ENCODE measurements at regions not wholly inside any gene's neighbourhood (a gene's known extent, or its start where the extent isn't known, plus 50 kb on each side); places are given as distances from the start of the nearest gene placed in this dataset.

- TF ChIP-seq POLR2A (IDR thresholded peaks at IDR 0.05; ENCODE audit: low read depth, low read length) (no peak), POLR2AphosphoS5 (IDR thresholded peaks at IDR 0.05; ENCODE audit: low read depth, low read length) (no peak), TAF1 (IDR thresholded peaks at IDR 0.05; ENCODE audit: borderline replicate concordance, low read depth, low read length) (no peak)
These were observed 59.0 kb upstream of the IFFO2 start for GRCh38 chr1:19015476-19015875.
